Endodermal cell (in vitro differentiated cells): ENCODE measurements at regions not wholly inside any gene's neighbourhood (a gene's known extent, or its start where the extent isn't known, plus 50 kb on each side); places are given as distances from the start of the nearest gene placed in this dataset.

ENCODE experiments used
- DNase-seq: peaks from one replicate; pipeline ENCODE4 v3.0.0-alpha.2; 2017
- H3K27ac ChIP-seq: 2 replicates; pipeline ENCODE4 v1.5.1; 2013; ENCODE audit warnings: mild to moderate bottlenecking, low read depth, low read length, moderate library complexity
- H3K27me3 ChIP-seq: 2 replicates; pipeline ENCODE4 v1.6.1; 2013; ENCODE audit warnings: mild to moderate bottlenecking, low read length, moderate library complexity; ENCODE audit not compliant: insufficient read depth, control insufficient read depth, poor library complexity, severe bottlenecking
- H3K36me3 ChIP-seq: 2 replicates; pipeline ENCODE4 v1.7.0; 2013; ENCODE audit warnings: mild to moderate bottlenecking, low read length, moderate library complexity; ENCODE audit not compliant: control insufficient read depth, insufficient read depth
- H3K4me1 ChIP-seq: one replicate; pipeline ENCODE4 v1.7.0; 2013; ENCODE audit warnings: low read length; ENCODE audit not compliant: control insufficient read depth, insufficient read depth
- H3K4me3 ChIP-seq: 2 replicates; pipeline ENCODE4 v1.5.1; 2013; ENCODE audit warnings: mild to moderate bottlenecking, low read length, moderate library complexity
- H3K9ac ChIP-seq: 2 replicates; pipeline ENCODE4 v1.6.1; 2013; ENCODE audit warnings: mild to moderate bottlenecking, low read length, moderate library complexity; ENCODE audit not compliant: poor library complexity, severe bottlenecking; ENCODE audit errors: extremely low read depth
- H3K9me3 ChIP-seq: 2 replicates; pipeline ENCODE4 v1.6.1; 2013; ENCODE audit warnings: mild to moderate bottlenecking, low read length, moderate library complexity; ENCODE audit not compliant: control insufficient read depth
- H3K27ac Mint-ChIP-seq: 2 replicates; pipeline ENCODE4 v1.8.0; 2020; ENCODE audit warnings: mixed read lengths
- H3K27me3 Mint-ChIP-seq: 2 replicates; pipeline ENCODE4 v1.8.0; 2021; ENCODE audit warnings: mild to moderate bottlenecking, mixed read lengths; ENCODE audit not compliant: insufficient read depth
- H3K36me3 Mint-ChIP-seq: 2 replicates; pipeline ENCODE4 v1.8.0; 2020; ENCODE audit warnings: low read depth, mixed read lengths
- H3K4me1 Mint-ChIP-seq: 2 replicates; pipeline ENCODE4 v1.8.0; 2020; ENCODE audit warnings: mixed read lengths
- H3K4me3 Mint-ChIP-seq: 2 replicates; pipeline ENCODE4 v1.8.0; 2020; ENCODE audit warnings: mild to moderate bottlenecking, moderate library complexity, mixed read lengths
- H3K9me3 Mint-ChIP-seq: 2 replicates; pipeline ENCODE4 v1.8.0; 2020; ENCODE audit warnings: mild to moderate bottlenecking, mixed read lengths
- CTCF ChIP-seq: fragments of 200-600 bp; sonication (generic); conservative IDR thresholded peaks from 2 replicates; pipeline ENCODE4 v1.5.0; 2021; ENCODE audit warnings: antibody characterized with exemption, mild to moderate bottlenecking
- WGBS, 2 experiments: methylation state at CpG; one replicate each; pipeline versions ENCODE4 v1.1.5 to v1.1.7; 2013; ENCODE audit warnings: missing lambda C conversion rate in 2 of 2, mixed read lengths in 1 of 2; ENCODE audit not compliant: insufficient coverage in 1 of 2, insufficient read length in 1 of 2; 5-methylcytosine and 5-hydroxymethylcytosine counted together

GRCh38 chr4:31338000-31338399, 617.8 kb downstream of the PCDH7 start:
- H3K36me3 Mint-ChIP-seq: no peaks in the 10 kb centered on the region
- Histone ChIP-seq H3K4me3 (no peak overlapping the region), H3K4me1 (no peaks in the 10 kb centered on the region), H3K27me3 (no peaks in the 10 kb centered on the region), H3K9ac (no peak overlapping the region), H3K9me3 (peaks cover 16% of the 10 kb centered on the region), H3K27ac (no peak overlapping the region), H3K36me3 (no peaks in the 10 kb centered on the region)
- H3K9me3 Mint-ChIP-seq: peaks cover 2% of the 10 kb centered on the region
- no peak for DNase-seq
- no peaks in the 10 kb centered on the region for H3K27me3 Mint-ChIP-seq
- no peak overlapping the region for H3K4me3 Mint-ChIP-seq
- TF ChIP-seq CTCF: no peak
- H3K27ac Mint-ChIP-seq: no peak overlapping the region
- H3K4me1 Mint-ChIP-seq: peaks cover 3% of the 10 kb centered on the region

GRCh38 chr4:31341601-31342359, 621.6 kb downstream of the PCDH7 start:
- Histone ChIP-seq H3K4me3 (no peak overlapping the region), H3K27me3 (no peaks in the 10 kb centered on the region), H3K4me1 (no peaks in the 10 kb centered on the region), H3K36me3 (no peaks in the 10 kb centered on the region), H3K27ac (no peak overlapping the region), H3K9me3 (peaks cover 26% of the 10 kb centered on the region), H3K9ac (no peak overlapping the region)
- Mint-ChIP-seq H3K27me3 (no peaks in the 10 kb centered on the region), H3K4me1 (no peaks in the 10 kb centered on the region), H3K9me3 (peaks cover 5% of the 10 kb centered on the region), H3K36me3 (no peaks in the 10 kb centered on the region), H3K27ac (no peak overlapping the region), H3K4me3 (no peak overlapping the region)
- 90 to 92% methylated on average over 2 to 4 of the region's 4 CpGs for WGBS, 2 experiments
- no peak for DNase-seq
- TF ChIP-seq CTCF: no peak

- no peak overlapping the region for H3K27ac ChIP-seq
- H3K36me3 ChIP-seq: no peaks in the 10 kb centered on the region
- peaks cover 26% of the 10 kb centered on the region for H3K9me3 ChIP-seq
- no peaks in the 10 kb centered on the region for H3K4me1 ChIP-seq
- TF ChIP-seq CTCF: no peak
- no peaks in the 10 kb centered on the region for H3K27me3 ChIP-seq
- no peak overlapping the region for H3K4me3 ChIP-seq
- no peaks in the 10 kb centered on the region for H3K4me1 Mint-ChIP-seq
- no peak overlapping the region for H3K27ac Mint-ChIP-seq
- H3K27me3 Mint-ChIP-seq: no peaks in the 10 kb centered on the region
- H3K9ac ChIP-seq: no peak overlapping the region
- H3K9me3 Mint-ChIP-seq: peaks cover 5% of the 10 kb centered on the region
- H3K4me3 Mint-ChIP-seq: no peak overlapping the region
- H3K36me3 Mint-ChIP-seq: no peaks in the 10 kb centered on the region
- no peak for DNase-seq
Observed at GRCh38 chr4:31343061-31343460, 622.9 kb downstream of the PCDH7 start.
